Stimulated activated CD4-positive, alpha-beta T cell treated with anti-CD3 and anti-CD28 coated beads, TNF-alpha, amount 100 ng/mL, for 24 hours (primary cell): ENCODE measurements at regions not wholly inside any gene's neighbourhood (a gene's known extent, or its start where the extent isn't known, plus 50 kb on each side); places are given as distances from the start of the nearest gene placed in this dataset.

Experiments
- DNase-seq, 3 experiments: peaks; one replicate each; pipeline ENCODE4 v3.0.0-alpha.2; 2020; ENCODE audit warnings: low read depth in 3 of 3

DNA sequence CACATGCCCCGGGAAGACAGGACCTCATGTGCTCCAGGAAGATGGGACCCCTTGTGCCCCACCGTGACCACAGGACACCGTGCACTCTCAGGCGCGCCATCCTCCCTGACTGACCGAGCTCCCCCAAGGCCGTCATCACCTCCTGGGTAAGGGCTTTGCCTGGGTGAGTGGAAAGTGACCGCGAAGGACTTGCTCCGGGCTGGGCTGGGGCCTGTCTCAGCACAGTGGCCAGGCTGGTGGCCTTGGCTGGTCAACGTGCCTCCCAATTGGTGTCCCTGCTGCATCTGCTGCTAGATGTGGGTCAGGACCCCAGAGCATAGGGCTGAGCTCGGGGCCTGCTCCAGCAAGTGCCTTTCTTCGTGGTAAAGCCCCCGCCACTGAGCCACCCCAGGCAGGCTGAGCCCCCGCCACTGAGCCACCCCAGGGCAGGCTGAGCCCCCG lies 69.7 kb upstream of the CTDP1 start:
- no peak for DNase-seq

DNA sequence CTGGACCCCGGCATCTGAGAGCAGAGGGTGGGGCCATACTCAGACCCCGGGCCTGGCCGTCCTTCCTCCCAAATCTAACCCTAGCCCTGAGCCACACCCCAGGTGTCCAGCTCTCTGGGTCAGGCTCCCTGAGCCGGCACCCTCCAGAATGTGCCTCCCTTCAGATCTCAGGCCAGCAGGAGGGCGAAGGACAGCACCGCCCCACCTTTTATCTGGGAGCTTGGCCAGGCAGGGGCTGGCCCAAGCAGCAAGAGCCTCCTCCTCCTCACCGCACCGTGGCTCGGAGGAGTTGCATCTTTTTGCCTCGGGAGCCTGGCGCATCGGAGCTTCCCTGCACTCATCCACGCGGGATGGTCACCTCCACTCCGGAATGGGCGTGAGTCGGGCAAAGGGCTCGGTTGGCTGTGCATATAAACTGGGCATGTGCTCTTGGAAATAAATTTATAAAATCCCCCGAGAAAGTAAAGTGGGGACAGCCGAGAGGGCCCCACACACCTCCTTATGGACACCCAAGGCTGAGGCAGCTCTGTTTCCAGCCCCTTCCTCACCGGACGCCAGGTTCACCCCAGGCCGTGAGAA lies 69.1 kb upstream of the CTDP1 start:
- no peak for DNase-seq

DNA sequence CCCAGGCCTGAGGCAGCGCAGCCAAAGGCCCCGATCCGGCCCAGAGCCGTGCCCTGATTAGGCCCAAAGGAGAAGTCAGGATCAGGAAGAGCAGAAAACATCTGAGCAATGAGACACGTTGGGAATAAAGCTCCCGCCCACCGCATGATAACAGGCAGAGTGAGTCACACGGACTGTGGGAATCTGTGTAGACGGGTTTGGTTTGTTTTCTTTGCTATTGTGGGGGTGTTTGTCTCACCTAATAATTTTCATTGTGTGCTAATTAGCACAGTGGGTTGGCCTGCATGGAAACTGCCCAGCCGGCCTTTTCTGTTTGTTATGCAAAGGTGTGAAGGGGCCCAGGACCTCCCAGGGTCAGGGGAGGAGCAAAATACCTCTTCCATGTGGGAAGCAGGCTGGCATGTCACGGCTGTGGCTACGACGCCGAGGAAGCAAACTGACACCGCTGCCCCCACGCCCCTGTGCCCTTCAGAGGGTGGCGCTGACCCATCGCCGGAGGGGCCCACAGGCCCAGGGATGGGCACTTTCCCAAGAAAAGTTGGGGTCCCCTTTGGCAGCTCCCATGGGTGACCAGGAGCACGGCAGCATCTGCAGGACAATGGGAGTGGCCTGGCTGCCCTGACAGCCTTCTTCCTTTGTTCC lies 68.4 kb upstream of the CTDP1 start:
- DNase-seq, result no peak

DNA sequence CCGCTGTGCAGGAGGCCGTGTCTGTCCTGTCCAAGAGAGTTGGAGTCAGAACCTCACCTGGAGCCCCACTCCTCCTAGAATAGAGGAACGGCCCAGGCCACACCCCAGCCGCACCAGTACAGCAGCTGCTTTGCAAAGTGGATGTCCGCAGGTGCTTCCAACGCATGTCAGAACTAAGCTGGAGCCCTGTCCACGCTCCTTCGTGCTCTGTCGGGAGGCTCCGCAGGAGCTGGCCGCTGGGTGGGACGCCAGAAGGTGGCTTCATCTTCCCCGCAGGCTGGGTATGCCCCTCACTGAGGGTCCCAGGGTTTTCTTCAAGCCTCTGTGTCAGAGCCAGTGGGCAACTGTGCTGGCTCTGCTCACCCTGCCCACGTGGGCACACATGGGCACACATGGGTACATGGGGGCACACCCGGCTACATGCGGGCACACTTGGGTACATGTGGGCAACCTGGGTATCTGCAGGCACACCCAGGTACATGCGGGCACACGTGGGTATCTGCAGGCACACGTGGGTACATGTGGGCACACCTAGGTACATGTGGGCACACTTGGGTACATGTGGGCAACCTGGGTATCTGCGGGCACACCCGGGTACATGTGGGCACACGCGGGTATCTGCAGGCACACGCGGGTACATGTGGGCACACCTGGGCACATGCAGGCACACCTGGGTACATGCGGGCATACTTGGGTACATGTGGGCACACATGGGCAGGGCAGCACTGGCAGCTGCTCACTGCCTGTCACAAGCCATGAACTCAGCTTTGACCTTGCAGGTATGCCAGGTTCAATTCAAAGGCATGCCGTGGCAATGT lies 67.1 kb upstream of the CTDP1 start:
- DNase-seq, result no peak

DNA sequence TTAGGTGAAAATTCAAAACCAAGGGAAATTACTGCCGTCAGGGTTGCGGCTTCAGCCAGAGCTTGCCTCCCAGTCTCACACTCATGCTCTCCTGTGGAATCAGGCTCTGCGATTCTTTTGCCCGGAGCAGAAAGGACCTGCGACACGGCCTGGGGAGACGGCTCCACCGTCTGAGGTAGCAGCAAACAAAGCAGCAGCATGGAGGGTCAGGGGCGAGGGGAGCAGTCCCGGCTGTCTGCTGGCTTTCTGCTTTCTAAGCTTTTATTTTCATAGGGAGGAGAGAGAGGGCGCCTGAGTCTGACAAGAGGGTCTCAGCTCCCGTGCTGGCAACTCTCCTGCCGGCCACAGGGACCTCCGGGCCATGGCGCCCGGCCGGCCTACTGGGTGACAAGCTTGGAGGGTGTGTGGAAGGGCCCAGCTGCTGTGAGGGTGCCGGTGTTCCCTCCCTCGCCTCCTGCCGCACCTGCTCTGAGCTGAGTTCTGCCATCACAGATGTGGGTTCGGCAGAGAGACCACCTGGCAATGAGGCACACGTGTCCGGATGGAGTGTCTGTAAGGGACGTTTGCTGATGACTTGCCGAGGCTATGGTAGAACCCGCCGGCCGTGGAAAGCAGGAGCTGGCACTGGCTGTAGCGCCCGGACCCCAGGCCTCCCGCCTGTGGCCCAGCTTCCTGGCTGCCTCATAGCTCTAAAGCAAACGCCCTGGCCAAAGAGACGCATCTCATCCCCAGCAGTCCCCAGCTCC lies 66.2 kb upstream of the CTDP1 start:
- DNase-seq, result no peak

DNA sequence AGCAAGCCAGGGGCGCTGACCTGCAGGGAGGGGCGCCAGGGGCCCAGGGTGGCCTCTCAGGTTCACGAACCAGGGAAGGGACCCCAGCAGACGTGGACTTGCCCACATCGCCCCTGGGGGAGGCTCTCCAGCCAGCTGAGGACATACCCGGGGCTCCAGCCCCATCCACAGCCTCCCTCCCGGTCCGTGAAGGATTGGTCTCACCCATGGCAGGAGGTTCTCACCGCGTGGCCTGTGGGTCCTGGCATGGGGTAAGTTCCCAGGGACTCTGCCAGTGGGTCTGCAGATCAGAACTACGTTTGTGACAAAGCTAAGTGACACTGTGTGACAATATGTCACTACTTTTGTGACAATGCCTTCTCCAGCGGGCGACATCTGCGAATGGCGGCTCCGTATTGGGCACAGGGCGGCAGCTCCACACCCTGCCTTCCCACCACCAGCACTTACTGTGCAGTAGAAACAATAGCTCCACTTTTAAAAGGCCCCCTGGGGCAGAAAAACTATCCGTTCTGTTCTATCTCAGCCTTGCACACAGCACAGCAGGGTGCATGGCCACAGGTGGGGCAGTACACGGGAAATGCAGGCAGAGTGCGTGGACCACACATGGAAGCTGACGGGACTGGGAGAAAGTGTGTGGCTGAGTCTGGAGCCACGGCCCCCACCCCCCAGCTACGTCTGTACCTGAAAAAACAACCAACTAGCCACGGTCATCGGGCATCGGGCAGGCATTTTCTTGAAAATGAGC lies 65.2 kb upstream of the CTDP1 start:
- no peak for DNase-seq

DNA sequence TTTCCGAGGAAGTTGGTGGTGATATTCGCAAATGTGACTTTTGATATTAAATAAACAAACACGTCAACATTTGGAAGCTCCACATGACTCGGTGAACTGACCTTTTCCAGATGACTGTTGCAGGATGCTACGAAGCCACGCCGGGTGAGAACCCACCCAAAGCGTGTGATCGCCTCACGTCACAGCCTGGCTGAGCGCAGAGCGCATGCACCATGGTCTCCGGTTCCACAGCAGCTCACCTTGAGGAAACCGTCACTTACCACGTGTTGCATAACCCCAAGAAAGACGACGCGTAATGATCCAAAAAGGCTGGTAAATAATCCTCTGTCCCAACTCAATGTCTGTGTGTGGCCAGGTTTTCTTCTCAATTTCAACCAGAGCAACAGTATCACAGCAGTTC lies 64.5 kb upstream of the CTDP1 start:
- DNase-seq, result no peak

DNA sequence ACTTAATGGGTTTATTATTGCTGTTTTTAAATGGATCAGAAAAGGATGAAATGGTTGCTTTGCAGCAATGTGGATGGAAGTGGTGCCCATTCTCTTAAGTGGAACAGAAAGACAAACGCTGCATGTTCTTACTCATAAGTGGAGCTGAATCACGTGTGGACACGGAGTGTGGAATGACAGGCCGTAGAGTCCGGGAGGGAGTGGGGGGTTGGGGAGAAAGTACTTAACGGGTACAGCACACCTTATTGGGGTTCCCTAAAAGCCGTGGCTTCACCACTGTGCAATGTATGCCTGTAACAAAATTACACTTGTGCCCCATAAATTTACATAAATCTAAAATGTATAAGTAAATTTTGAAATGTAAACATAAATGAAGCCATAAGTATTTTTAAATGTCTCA lies 64.0 kb upstream of the CTDP1 start:
- no peak for DNase-seq

DNA sequence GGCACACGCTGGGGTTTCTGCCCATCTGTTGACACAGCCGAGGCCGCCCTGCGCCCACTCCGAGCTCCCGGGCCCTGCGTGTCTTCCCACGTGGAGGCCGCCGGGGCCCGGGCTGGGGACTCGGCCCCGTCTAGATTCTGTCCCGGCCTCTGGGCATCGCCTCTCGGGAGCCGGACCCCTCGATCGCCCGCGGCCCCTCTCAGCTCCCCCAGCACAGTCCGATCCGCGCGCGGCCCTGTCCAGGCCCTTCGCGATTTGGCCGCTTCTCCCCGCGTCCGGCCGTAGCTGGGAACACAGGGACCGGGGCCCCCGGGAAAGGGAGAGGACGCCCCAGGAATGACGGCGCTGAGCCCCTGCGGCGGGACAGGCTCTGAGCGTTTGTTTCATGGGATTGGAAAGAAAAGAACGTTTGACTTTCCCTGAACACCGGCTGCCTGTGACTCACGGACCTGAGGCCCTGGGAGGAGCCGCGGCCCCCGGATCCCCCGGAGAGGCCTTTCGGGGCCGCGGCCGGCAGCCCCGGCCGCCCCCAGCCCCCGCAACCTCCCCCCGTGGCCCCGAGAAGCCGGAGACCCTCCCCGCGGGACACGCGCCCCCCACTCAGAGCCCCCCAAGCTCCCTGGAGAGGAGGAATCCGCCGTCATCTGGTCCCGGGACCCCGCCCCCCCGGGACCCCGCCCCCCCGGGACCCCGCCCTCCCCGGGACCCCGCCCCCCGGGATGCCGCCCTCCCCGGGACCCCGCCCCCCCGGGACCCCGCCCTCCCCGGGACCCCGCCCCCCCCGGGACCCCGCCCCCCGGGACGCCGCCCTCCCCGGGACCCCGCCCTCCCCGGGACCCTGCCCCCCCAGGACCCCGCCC lies 62.7 kb upstream of the CTDP1 start:
- DNase-seq, result peak in 1 of 3 experiments; percentile 9

DNA sequence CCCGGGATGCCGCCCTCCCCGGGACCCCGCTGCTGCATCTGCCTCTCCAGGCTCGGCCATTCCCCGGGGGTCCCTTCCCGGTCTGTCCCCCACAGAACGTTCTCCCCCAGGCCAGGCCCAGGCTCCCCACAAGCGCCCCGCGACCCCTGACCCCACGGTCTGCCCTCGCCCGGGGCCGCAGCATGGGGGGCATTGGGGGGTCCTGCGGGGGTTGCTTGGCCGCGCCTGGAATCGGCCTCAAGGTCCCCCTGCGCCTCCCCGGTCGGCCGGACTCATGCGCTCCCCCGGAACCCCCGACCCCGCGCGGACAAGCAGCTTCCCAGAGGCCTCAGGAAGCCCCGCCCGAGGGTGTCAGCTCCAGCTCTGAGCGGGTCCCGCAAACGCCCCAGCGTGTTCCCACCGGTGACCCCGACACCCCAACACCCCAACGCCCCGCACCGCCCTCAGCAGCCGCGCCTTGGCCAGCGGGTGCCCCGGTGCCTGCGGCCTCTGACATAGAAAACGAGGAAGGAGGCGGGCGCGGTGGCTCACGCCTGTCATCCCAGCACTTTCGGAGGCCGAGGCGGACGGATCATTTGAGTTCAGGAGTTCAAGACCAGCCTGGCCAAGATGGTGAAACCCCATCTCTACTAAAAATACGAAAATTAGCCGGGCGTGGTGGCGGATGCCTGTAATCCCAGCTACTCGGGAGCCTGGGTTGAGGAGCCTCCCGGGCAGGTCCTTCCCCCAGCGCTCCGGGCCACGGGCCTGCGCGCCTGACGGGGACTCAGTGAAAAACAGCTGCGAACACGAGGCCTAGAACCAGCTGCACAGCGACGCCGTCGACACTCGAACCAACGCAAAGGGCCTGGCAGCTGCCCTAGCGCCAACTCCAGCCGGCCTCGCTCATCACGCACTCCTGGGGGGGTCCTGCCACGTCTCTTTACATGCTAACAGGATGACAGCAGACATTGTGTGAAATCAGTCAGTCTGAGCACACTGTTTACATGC lies 61.8 kb upstream of the CTDP1 start:
- no peak for DNase-seq

DNA sequence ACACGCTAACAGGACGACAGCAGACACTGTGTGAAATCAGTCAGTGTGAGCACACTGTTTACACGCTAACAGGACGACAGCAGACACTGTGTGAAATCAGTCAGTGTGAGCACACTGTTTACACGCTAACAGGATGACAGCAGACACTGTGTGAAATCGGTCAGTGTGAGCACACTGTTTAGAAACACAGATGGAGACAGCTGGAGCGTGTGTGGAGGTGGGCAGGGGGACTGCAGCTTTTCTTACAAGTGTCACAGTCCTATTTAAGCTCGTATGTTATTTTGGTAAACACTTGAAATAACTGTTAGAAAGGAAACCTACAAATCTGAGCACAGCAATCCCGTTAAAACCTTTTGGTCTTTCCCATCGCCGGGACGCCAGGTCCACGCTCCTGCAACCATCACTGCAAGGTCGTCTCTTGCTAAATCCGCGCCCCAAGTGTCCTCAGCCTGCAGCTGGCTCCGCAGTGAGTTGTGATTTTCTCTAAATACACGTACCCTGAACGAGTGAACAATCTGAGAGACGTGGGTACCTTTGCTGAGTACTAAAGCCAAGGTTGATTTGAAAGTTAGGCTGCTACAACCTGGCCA lies 58.9 kb upstream of the CTDP1 start:
- DNase-seq, result no peak

DNA sequence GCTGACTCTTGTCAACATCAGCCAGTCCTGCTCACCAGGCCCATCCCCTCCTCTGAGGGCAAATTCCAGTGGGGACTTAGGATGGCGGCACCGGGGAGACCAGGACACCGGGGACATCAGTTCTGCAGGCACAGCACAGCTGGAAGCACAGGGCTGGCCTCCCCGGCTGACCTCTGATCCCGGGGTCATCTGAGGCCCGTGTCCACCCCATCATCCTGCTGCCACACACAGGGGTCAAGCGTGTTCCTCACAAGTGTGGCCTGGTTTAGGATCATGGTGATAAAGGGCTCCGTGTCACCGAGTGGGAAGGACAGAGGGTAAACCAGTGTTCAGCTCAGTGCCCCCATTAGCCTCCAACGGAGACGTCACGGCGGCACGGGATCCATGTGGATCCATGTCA lies 58.1 kb upstream of the CTDP1 start:
- no peak for DNase-seq

DNA sequence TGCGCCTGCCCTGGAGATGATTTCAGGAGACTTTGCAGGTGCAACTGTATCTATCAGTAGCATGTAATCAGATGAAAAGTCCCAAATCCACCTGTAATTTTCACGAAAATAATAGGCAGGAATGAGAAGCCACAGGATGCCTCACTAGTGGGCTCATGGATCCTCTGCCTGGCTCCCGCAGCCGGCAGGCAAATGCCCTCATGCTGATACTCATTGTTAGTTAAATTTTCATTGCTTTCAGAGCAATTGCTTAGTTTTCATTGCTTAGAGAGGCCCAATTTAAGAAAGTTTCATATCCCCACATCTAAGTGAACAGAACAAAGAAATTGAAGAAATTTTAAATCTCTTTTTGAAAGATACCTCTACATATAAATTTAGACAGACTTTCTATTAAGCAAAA lies 57.6 kb upstream of the CTDP1 start:
- DNase-seq, result no peak

DNA sequence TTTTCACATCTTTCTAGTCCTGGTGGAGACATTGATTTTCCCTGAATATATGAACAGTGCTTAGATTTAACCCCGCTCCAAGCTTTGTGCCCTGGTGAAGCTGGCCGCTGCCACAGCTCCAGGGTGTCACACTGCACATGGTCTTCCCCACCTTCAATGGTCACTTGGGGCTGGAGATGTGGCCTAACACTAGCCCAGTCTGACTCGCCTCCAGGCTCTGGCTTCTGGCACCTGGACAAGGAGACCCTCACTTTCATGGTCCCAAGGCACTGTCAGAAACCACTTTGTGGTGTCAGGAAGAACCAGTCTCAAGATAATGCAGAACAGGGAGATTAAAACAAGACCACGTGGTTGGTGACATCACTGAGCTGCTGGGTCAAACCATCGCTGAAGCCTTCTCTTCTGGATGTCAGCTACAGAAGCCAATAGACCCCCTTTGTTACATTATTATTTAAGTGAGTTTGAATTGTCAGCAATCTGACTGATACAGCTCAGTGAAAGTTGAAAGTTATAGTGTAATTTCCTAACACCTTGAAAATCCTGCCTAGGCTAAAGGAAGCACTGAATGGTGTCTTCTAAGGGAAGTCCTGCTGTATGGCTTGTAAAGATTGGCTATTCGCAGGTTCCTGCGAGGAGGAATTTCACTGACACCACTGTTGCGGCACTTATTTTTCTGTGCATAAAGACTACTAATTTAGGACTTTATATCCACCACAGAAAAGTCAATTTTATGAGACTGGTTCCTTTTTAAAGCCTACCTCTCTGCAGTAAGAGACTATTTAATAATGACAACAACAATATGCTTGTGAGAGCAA lies 55.0 kb upstream of the CTDP1 start:
- no peak for DNase-seq

DNA sequence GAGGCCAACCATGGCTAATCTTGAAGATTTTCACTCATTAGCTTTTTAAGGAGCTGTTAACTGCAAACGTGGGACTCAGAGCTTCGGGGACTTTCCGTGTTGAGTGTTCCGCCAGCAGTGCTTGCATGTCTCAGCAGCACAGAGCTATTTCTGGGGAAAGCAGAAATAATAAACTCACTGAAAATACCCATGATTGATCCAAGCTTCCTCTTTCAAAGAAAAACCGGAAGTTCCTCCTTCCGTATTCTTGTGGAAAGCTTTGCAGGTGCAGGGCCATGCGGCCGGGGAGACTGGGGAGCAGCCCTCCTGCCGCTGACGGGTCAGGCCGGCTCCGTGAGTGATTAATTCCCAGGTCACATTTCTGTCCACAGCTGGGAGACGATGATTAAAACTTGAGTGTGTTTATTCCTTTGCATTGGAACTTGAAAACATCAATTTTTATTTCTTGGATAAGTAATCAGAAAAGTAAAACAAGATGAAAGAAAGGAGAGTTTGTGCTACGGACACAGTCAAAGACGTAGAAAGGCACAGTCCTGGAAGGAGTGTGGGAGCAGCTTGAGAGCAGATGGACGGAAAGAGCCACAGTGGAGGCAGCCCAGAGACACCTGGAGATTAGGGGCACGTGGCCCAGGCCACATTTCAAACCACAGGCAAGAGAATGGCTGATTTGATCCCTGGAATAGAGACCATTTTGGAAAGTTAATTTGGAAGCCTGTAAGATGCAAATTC lies 54.2 kb upstream of the CTDP1 start:
- DNase-seq, result no peak

DNA sequence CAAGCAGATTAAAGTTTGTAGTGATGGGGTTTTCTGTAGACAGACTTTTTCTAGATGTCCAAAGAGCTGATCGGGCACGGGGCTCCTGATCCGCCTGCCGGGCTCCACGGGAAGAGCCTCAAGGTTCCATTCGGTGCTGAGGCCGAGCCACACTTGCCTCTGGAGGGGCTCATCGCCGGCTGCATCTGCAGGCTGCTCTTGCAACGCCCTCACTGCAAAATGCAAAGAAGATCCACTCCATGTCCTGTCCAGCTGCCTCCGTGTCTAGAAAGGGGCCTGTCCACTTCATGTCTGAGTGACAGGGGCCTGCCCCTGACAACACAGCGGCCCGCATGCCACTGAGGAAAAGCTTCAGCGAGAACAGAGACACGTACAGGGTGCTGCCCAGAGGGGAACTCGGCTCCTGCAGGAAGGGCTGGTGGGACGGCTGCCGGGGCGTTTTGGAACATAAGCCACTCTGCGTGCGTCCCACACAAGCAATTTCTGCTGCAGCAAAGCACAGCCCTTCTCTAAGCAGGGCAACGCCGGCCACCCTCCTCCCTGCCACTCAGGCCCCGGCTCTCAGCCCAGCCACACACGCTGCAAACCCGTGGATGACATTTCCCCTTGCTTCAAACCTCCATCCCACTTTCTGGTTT lies 53.6 kb upstream of the CTDP1 start:
- DNase-seq, result no peak
